ENCODE measurements at regions not wholly inside any gene's neighbourhood (a gene's known extent, or its start where the extent isn't known, plus 50 kb on each side); places are given as distances from the start of the nearest gene placed in this dataset.
"Not testable (repeated sequence)": the region's sequence is repeated elsewhere in the genome, so short reads cannot be mapped to it uniquely, and the experiment has no call there.

GRCh38 chr11:133635244-133635739, 103.0 kb upstream of the OPCML start:
- DNase-seq, result no peak

- DNase-seq, result not testable (repeated sequence)
Measured at GRCh38 chr11:133628371-133628770, 96.1 kb upstream of the OPCML start.

GRCh38 chr11:133621611-133622010, 89.3 kb upstream of the OPCML start:
- no peak for DNase-seq

- no peak for DNase-seq
Measured at GRCh38 chr11:133619973-133620372, 87.7 kb upstream of the OPCML start.

- DNase-seq, result no peak
Measured at GRCh38 chr11:133619397-133619796, 87.1 kb upstream of the OPCML start.

GRCh38 chr11:133618544-133618943, 86.2 kb upstream of the OPCML start:
- no peak for DNase-seq

- no peak for DNase-seq
Measured at GRCh38 chr11:133608496-133608895, 76.2 kb upstream of the OPCML start.

DNA sequence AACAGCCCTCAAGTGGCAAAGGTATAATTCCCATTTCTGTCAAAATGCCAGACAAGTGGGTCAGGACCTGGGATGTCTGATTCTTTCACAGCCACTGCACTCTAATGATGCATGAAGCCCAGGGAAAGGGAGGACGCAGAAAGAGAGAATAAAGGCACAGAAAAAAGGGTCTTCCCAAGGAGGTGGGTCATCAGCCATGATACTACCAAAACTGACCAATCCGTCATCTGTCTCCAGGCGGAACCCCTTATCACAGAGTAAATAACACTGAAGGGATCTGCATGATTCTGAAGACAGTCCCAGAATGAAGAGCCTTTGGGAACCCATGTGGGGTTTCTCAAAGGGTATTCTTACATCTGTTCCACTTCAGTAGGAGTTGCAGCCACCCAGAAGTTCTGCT, 73.8 kb upstream of the OPCML start:
- DNase-seq, result no peak

- DNase-seq, result no peak
Measured at GRCh38 chr11:133605482-133605881, 73.2 kb upstream of the OPCML start.

DNA sequence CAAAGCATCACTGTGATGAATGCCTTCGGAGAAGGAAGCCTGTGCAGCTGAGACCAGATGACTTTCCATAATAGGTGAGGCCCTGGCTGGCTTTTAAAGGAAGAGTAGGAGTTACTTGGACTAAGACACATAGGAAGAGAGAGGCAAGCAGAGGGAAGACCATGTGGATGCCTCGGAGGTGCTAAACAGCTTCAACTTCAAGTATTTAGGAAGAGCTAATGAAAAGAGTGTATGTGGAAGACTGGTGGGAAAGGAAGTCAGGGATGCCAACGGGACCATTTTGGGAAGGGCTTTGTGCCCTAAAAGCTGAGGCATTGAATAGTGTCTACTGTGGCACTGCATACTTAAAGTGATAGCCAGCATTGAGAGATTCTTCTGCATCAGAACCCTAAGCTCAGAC, 69.3 kb upstream of the OPCML start:
- DNase-seq, result no peak

GRCh38 chr11:133600786-133601185, 68.5 kb upstream of the OPCML start:
- no peak for DNase-seq

GRCh38 chr11:133600306-133600705, 68.0 kb upstream of the OPCML start:
- DNase-seq, result no peak

DNA sequence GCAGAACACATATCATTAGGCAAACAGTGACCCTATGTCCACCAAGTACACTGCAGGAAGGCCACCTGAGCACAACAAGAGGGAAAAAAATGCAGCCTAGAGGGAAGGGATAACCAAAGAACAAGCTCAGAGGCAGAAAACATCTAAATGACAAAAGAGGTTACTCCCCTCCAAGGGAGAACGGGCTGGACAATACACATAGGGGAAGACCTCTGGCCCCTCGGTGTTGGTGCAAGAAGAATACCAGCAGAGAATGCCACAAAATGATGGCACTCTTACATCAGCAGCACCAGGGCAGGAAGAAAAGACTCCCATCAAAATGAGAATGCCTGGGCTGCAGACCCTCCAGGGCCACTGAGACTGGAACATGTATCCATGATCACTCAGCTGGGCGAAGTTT, 66.6 kb upstream of the OPCML start:
- DNase-seq, result no peak

DNA sequence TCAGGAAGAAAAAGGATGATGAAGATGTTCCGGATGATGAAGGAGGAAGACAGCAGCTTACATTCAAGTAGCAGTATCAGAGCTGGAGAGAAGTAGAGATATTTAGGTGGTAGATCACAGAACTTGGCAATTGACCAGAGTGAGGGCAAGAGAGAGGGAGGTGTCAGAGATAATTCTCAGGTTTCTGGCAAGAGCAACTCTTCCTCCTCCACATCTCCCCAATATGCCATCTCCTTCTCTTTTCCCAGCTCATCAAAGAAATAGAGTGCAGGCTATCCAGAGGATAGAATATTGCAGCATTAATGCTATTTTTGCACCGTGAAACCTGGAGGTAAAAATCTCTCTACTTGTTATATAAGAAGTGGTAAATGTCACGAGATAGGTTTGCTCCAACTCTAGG, 64.9 kb upstream of the OPCML start:
- DNase-seq, result no peak

DNA sequence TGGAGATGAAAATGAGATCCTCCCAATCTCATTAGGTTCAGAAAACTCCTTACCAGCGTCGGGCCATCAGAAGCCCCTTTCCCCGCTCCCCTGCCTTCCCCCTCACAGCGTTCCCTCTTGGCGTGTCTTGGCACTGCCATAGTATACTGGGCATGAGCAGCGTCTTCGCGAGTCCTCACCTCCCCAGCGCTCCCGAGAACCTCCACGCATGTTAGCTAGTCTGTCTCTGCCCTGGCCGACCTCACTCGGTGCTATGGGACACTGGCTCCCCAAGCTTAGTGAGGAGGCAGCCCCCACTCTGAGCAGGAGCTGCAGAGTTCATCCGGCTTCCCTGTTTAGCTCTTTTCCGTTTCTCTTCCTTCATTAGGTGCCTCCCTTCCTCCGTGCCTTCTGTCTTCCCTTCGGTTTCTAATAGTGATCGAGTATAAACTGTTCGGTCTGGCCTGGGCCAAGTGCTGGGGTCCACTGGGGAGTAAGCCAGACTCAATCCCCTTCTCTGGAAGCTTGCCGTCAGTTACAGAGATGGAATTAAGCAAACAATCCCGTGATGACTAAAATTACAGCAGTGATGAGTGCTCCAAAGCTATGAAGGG, 63.8 kb upstream of the OPCML start:
- DNase-seq, result no peak

DNA sequence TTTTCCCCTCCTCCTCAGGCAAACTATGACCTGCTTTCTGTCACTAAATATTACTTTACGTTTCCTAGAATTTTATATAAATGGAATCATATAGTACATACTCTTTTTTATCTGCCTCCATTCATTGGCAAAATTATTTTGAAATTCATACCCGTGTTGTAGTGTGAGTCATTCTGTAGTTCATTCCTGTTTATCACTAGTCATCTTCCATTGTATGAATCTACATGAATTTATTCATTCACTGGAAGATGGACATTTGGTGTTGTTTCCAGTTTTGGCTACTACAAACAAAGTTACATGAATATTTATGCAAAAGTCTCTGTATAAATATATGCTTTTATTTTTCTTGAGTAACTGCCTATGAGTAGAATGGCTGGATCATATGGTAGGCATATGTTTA, 60.7 kb upstream of the OPCML start:
- DNase-seq, result no peak

DNA sequence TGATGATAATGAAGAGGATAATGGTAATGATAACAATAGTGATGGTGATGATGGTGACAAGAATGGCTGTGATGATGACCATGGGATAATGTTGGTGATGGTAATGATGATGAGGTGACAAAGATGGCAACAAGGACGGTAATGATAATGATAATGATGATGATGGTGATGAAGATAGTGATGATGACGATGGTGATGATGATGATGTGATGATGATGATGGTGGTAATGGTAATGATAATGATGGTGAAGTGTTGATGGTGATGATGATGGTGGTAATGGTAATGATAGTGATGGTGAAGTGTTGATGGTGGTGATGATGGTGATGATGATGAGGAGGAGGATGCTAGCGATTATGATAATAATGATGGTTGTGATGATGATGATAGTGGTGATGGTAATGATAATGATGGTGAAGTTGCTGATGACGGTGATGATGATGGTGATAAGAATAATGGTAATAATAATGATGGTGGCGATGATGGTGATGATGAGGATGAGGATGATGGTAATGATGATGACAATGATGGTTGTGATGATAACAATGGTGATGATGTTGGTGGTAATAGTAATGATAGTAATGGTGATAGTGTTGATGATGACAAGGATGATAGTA, 54.7 kb upstream of the OPCML start:
- no peak for DNase-seq

DNA sequence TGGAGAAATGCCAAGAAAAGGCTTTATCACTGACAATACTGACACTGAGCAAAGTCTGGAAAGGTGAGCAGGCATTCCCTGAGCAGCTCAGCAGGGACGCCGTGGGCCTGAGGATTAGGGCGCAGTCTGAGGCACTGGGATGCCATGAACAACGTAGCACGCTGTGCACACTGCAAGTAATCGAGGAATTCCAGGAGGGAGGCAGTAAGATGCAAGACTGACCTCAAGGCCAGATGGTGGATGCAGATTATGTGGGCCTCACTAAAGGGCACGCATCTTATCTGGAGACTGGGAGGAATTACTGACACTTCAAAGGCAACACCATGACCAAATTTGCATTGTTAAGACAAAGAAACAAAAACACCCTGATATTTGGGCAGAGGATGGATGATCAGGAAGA, 50.4 kb upstream of the OPCML start:
- no peak for DNase-seq

DNA sequence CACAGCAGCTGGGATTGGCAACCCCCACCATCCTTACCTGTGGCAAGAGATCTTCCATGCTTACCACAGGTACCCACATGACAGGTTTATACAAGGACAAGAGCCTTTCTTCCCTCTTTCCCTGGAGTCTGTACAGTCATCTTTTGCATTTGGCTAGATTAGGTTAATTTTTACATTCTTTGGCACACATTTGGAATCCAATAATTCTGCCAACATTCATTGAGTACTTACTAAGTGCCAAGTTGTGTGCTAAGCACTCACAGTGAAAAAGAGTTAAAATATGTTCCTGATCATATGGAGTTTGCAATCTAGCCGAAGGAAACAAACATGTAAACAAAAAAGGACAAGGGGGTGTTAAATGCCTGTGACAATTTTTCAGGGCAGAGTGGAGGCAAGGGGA, 50.0 kb upstream of the OPCML start:
- DNase-seq, result no peak
